Prostate gland (tissue), 2 donors: ENCODE measurements at regions not wholly inside any gene's neighbourhood (a gene's known extent, or its start where the extent isn't known, plus 50 kb on each side); places are given as distances from the start of the nearest gene placed in this dataset.

Experiments used
- CTCF ChIP-seq, 4 experiments: fragments of 200-600 bp in 2 of 4; fragments of 450-650 bp in 2 of 4; sonication (generic) in 2 of 4; IDR thresholded peaks; 1 replicate in 3 of 4; 2 replicates in 1 of 4; pipeline ENCODE4 v1.5.1; 2016 to 2019; ENCODE audit warnings: antibody characterized with exemption in 4 of 4, mild to moderate bottlenecking in 2 of 4, moderate library complexity in 2 of 4
- POLR2A ChIP-seq: fragments of 450-650 bp; IDR thresholded peaks from one replicate; pipeline ENCODE4 v1.6.1; 2016; ENCODE audit warnings: antibody characterized with exemption, mild to moderate bottlenecking

- TF ChIP-seq CTCF (IDR thresholded peaks at IDR 0.05), result no peak
- TF ChIP-seq POLR2A, result no peak
Measured at GRCh38 chr9:1738511-1739100, 276.5 kb upstream of the SMARCA2 start.
